ENCODE measurements at regions not wholly inside any gene's neighbourhood (a gene's known extent, or its start where the extent isn't known, plus 50 kb on each side); places are given as distances from the start of the nearest gene placed in this dataset.
"Not testable (repeated sequence)": the region's sequence is repeated elsewhere in the genome, so short reads cannot be mapped to it uniquely, and the experiment has no call there.

- DNase-seq (ENCODE audit: low read depth in 4 of 4, low spot score in 3 of 4): no peak
Observed at GRCh38 chr19:29015569-29015968, 197.4 kb downstream of the UQCRFS1 start.

GRCh38 chr19:29014857-29015436 lies 198.0 kb downstream of the UQCRFS1 start:
- DNase-seq (ENCODE audit: low read depth in 4 of 4, low spot score in 3 of 4): no peak

- no peak for DNase-seq (ENCODE audit: low read depth in 4 of 4, low spot score in 3 of 4)
Observed at GRCh38 chr19:29013988-29014387, 199.0 kb downstream of the UQCRFS1 start.

GRCh38 chr19:29013325-29013724 lies 199.6 kb downstream of the UQCRFS1 start:
- no peak for DNase-seq (ENCODE audit: low read depth in 4 of 4, low spot score in 3 of 4)

- no peak for DNase-seq (ENCODE audit: low read depth in 4 of 4, low spot score in 3 of 4)
Observed at GRCh38 chr19:29012457-29012856, 200.5 kb downstream of the UQCRFS1 start.

GRCh38 chr19:29010276-29010675 lies 202.7 kb downstream of the UQCRFS1 start:
- no peak for DNase-seq (ENCODE audit: low read depth in 4 of 4, low spot score in 3 of 4)

GRCh38 chr19:29006057-29006735 lies 206.8 kb downstream of the UQCRFS1 start:
- DNase-seq (ENCODE audit: low read depth in 4 of 4, low spot score in 3 of 4): no peak

- no peak for DNase-seq (ENCODE audit: low read depth in 4 of 4, low spot score in 3 of 4)
Observed at GRCh38 chr19:29004796-29005195, 208.2 kb downstream of the UQCRFS1 start.

GRCh38 chr19:29003641-29004409 lies 209.1 kb downstream of the UQCRFS1 start:
- no peak for DNase-seq (ENCODE audit: low read depth in 4 of 4, low spot score in 3 of 4)

- no peak for DNase-seq (ENCODE audit: low read depth in 4 of 4, low spot score in 3 of 4)
Observed at GRCh38 chr19:29002336-29002735, 210.6 kb downstream of the UQCRFS1 start.

- no peak for DNase-seq (ENCODE audit: low read depth in 4 of 4, low spot score in 3 of 4)
Observed at GRCh38 chr19:29001597-29002245, 211.2 kb downstream of the UQCRFS1 start.

GRCh38 chr19:29001141-29001581 lies 211.8 kb downstream of the UQCRFS1 start:
- DNase-seq (ENCODE audit: low read depth in 4 of 4, low spot score in 3 of 4): peak in 2 of 4 donors; percentile 27 to 35

GRCh38 chr19:28999724-29000433 lies 213.1 kb downstream of the UQCRFS1 start:
- no peak for DNase-seq (ENCODE audit: low read depth in 4 of 4, low spot score in 3 of 4)

GRCh38 chr19:28998974-28999373 lies 214.0 kb downstream of the UQCRFS1 start:
- no peak for DNase-seq (ENCODE audit: low read depth in 4 of 4, low spot score in 3 of 4)

- DNase-seq (ENCODE audit: low read depth in 4 of 4, low spot score in 3 of 4): not testable (repeated sequence)
Observed at GRCh38 chr19:28997866-28998265, 215.1 kb downstream of the UQCRFS1 start.

- no peak for DNase-seq (ENCODE audit: low read depth in 4 of 4, low spot score in 3 of 4)
Observed at GRCh38 chr19:28990522-28990921, 222.4 kb downstream of the UQCRFS1 start.

- DNase-seq (ENCODE audit: low read depth in 4 of 4, low spot score in 3 of 4): no peak
Observed at GRCh38 chr19:28989739-28990138, 223.2 kb downstream of the UQCRFS1 start.

GRCh38 chr19:28988066-28988465 lies 224.9 kb downstream of the UQCRFS1 start:
- no peak for DNase-seq (ENCODE audit: low read depth in 4 of 4, low spot score in 3 of 4)

- no peak for DNase-seq (ENCODE audit: low read depth in 4 of 4, low spot score in 3 of 4)
Observed at GRCh38 chr19:28987177-28987576, 225.8 kb downstream of the UQCRFS1 start.

- no peak for DNase-seq (ENCODE audit: low read depth in 4 of 4, low spot score in 3 of 4)
Observed at GRCh38 chr19:28985201-28985600, 227.8 kb downstream of the UQCRFS1 start.

GRCh38 chr19:28984315-28984714 lies 228.6 kb downstream of the UQCRFS1 start:
- no peak for DNase-seq (ENCODE audit: low read depth in 4 of 4, low spot score in 3 of 4)
